ENCODE measurements at regions not wholly inside any gene's neighbourhood (a gene's known extent, or its start where the extent isn't known, plus 50 kb on each side); places are given as distances from the start of the nearest gene placed in this dataset.

GRCh38 chr5:168234133-168234532 is 57.3 kb upstream of the WWC1 start:
- ATAC-seq (no peak), FAIRE-seq (no peak), DNase-seq (ENCODE audit: low read depth, low spot score) (no peak)
- Histone ChIP-seq H3K27ac (ENCODE audit: control insufficient read depth, insufficient read depth) (no peak overlapping the region), H3K36me3 (ENCODE audit: control insufficient read depth in 2 of 2, insufficient read depth in 2 of 2, low read length in 1 of 2) (no peaks in the 10 kb centered on the region), H3K4me2 (ENCODE audit: control insufficient read depth, insufficient read depth) (no peak overlapping the region), H4K20me1 (ENCODE audit: control insufficient read depth, insufficient read depth) (no peaks in the 10 kb centered on the region), H3K9me3 (replicated peaks; ENCODE audit: control insufficient read depth, insufficient read depth, low read length) (no peaks in the 10 kb centered on the region; the same call in 2 of the 3 replicates), H3K79me2 (ENCODE audit: control insufficient read depth, insufficient read depth, low read length) (no peaks in the 10 kb centered on the region), H3K4me3 (no peak overlapping the region), H3K4me1 (ENCODE audit: control insufficient read depth, insufficient read depth, low read length) (no peaks in the 10 kb centered on the region), H2AFZ (ENCODE audit: control insufficient read depth, low read depth, low read length) (no peak overlapping the region), H3K9ac (ENCODE audit: control insufficient read depth, insufficient read depth, low read length) (no peak overlapping the region), H3K27me3 (replicated peaks in 1 of 2; ENCODE audit: control insufficient read depth in 2 of 2, insufficient read depth in 2 of 2, low read length in 1 of 2) (no peaks in the 10 kb centered on the region)
- in situ Hi-C loops (cut with MboI) = no loop called here
- 56% methylated on average over 3 of the region's 3 CpGs for WGBS (ENCODE audit: insufficient coverage, insufficient replicate concordance, low lambda C conversion rate, missing lambda C conversion rate)
- intact Hi-C loops (cut with micrococcal nuclease; ENCODE audit: unreplicated experiment) = no loop called here
- CTCF ChIA-PET = no interaction called here
- SMC1A ChIA-PET (ENCODE audit: uncharacterized antibody, unreplicated experiment) = interaction anchor here (0.6 kb wide), 1 partner anchor 212 kb away, joined by 3 read pairs; no protein-coding TSS in a partner anchor
- no TSS peak for BruUV-seq (replicated peaks)
- TF ChIP-seq RUNX3 (IDR thresholded peaks at IDR 0.05; ENCODE audit: low read length) = no peak
- TF ChIP-seq BCL3 (IDR thresholded peaks at IDR 0.05; ENCODE audit: borderline replicate concordance, insufficient read depth, low read depth, low read length, poor library complexity, severe bottlenecking) = no peak
- TF ChIP-seq SIX5 (IDR thresholded peaks at IDR 0.05; ENCODE audit: low read depth, low read length, severe bottlenecking) = no peak
- no peak for TF ChIP-seq TCF7 (IDR thresholded peaks at IDR 0.05; ENCODE audit: borderline replicate concordance)
- no peak for TF ChIP-seq TARDBP (IDR thresholded peaks at IDR 0.05; ENCODE audit: borderline replicate concordance)
- no peak for TF ChIP-seq SREBF2 (IDR thresholded peaks at IDR 0.05; ENCODE audit: low read length)
- POLR2A ChIA-PET = no interaction called here
- RAD21 ChIA-PET (ENCODE audit: unreplicated experiment) = no interaction called here

DNA sequence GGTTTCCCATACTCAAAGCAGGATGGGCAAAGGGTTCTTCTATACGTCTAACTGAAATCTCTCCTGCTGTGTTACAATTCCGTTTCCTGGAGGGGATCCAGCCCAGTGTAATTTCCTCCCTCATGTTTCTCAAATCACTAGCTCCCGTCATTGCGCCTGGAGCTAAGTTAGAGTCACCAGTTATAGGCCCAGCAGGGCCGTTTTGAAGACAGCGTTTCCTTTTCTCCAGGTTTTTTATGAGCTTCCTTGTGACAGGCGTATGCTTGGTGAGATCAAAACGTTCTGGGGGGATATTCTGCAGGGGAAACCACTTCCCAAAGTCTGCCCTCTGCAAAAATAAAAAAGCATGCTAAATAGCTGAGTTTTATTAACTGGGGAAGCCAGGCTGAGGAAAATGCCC is 53.0 kb upstream of the WWC1 start:
- 78% methylated on average over 8 of the region's 8 CpGs for WGBS (ENCODE audit: insufficient coverage, insufficient replicate concordance, low lambda C conversion rate, missing lambda C conversion rate)
- in situ Hi-C loops (cut with MboI) = no loop called here
- DNase-seq (ENCODE audit: low read depth, low spot score) (no peak), ATAC-seq (no peak), FAIRE-seq (no peak)
- Histone ChIP-seq H3K4me1 (ENCODE audit: control insufficient read depth, insufficient read depth, low read length) (peaks cover 6% of the 10 kb centered on the region), H4K20me1 (ENCODE audit: control insufficient read depth, insufficient read depth) (no peaks in the 10 kb centered on the region), H3K4me2 (ENCODE audit: control insufficient read depth, insufficient read depth) (no peak overlapping the region), H2AFZ (ENCODE audit: control insufficient read depth, low read depth, low read length) (no peak overlapping the region), H3K27ac (ENCODE audit: control insufficient read depth, insufficient read depth) (no peak overlapping the region), H3K9ac (ENCODE audit: control insufficient read depth, insufficient read depth, low read length) (no peak overlapping the region), H3K36me3 (ENCODE audit: control insufficient read depth in 2 of 2, insufficient read depth in 2 of 2, low read length in 1 of 2) (no peaks in the 10 kb centered on the region), H3K27me3 (replicated peaks in 1 of 2; ENCODE audit: control insufficient read depth in 2 of 2, insufficient read depth in 2 of 2, low read length in 1 of 2) (no peaks in the 10 kb centered on the region), H3K79me2 (ENCODE audit: control insufficient read depth, insufficient read depth, low read length) (no peaks in the 10 kb centered on the region), H3K4me3 (no peak overlapping the region), H3K9me3 (replicated peaks; ENCODE audit: control insufficient read depth, insufficient read depth, low read length) (peaks cover 4% of the 10 kb centered on the region; the same call in 2 of the 3 replicates)
- intact Hi-C loops (cut with micrococcal nuclease; ENCODE audit: unreplicated experiment) = no loop called here
- BruUV-seq (replicated peaks) = no TSS peak
- POLR2A ChIA-PET = no interaction called here
- SMC1A ChIA-PET (ENCODE audit: uncharacterized antibody, unreplicated experiment) = interaction anchor here (0.6 to 0.8 kb wide), 2 partner anchors 10 to 21 kb away, joined by 3 read pairs; no protein-coding TSS in a partner anchor
- CTCF ChIA-PET = interaction anchor here (1.4 kb wide), 1 partner anchor 18 kb away, joined by 4 read pairs; no protein-coding TSS in a partner anchor
- RAD21 ChIA-PET (ENCODE audit: unreplicated experiment) = interaction anchor here (0.6 kb wide), 1 partner anchor 19 kb away, joined by 3 read pairs; no protein-coding TSS in a partner anchor
- TF ChIP-seq, protein P1, sequence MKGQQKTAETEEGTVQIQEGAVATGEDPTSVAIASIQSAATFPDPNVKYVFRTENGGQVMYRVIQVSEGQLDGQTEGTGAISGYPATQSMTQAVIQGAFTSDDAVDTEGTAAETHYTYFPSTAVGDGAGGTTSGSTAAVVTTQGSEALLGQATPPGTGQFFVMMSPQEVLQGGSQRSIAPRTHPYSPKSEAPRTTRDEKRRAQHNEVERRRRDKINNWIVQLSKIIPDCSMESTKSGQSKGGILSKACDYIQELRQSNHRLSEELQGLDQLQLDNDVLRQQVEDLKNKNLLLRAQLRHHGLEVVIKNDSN (IDR thresholded peaks at IDR 0.05; ENCODE audit: borderline replicate concordance, extremely low read length, insufficient read depth, low read depth, low read length) = no peak
- TF ChIP-seq POLR2AphosphoS2 (IDR thresholded peaks at IDR 0.05; ENCODE audit: low read depth, low read length) = no peak
- TF ChIP-seq TCF7 (IDR thresholded peaks at IDR 0.05; ENCODE audit: borderline replicate concordance) = no peak
- TF ChIP-seq CEBPZ (IDR thresholded peaks at IDR 0.05; ENCODE audit: low read depth, low read length) = no peak
- TF ChIP-seq ATF7 (IDR thresholded peaks at IDR 0.05; ENCODE audit: low read depth) = no peak
- TF ChIP-seq HCFC1 (IDR thresholded peaks at IDR 0.05; ENCODE audit: low read length) = no peak
- TF ChIP-seq ZNF384 (IDR thresholded peaks at IDR 0.05; ENCODE audit: borderline replicate concordance, low read depth, low read length) = no peak
- no peak for TF ChIP-seq CHD2 (IDR thresholded peaks at IDR 0.05; ENCODE audit: borderline replicate concordance, low read depth, low read length)

All from GM12878 (cell line).